Smooth muscle cell (in vitro differentiated cells): ENCODE measurements at regions not wholly inside any gene's neighbourhood (a gene's known extent, or its start where the extent isn't known, plus 50 kb on each side); places are given as distances from the start of the nearest gene placed in this dataset.

ENCODE experiments used
- DNase-seq: peaks from one replicate; lab custom pipeline; 2025; ENCODE audit not compliant: unreplicated experiment; lab: John Stamatoyannopoulos, UW
- H2AFZ ChIP-seq: fragments of 200-600 bp; sonication (generic); 2 replicates; pipeline ENCODE4 v1.6.0; 2016; ENCODE audit warnings: antibody characterized with exemption, low read depth, mild to moderate bottlenecking
- H3F3A ChIP-seq: fragments of 200-600 bp; sonication (generic); 2 replicates; pipeline ENCODE4 v1.6.0; 2017; ENCODE audit warnings: antibody characterized with exemption, low read depth
- H3K27ac ChIP-seq: fragments of 200-600 bp; sonication (generic); 2 replicates; pipeline ENCODE4 v1.5.1; 2016; ENCODE audit warnings: low read depth, mild to moderate bottlenecking
- H3K27me3 ChIP-seq: fragments of 200-600 bp; sonication (generic); 2 replicates; pipeline ENCODE4 v1.6.1; 2016; ENCODE audit warnings: low read depth, mild to moderate bottlenecking
- H3K36me3 ChIP-seq: fragments of 200-600 bp; sonication (generic); 2 replicates; pipeline ENCODE4 v1.5.1; 2016; ENCODE audit warnings: low read depth
- H3K4me1 ChIP-seq: fragments of 200-600 bp; sonication (generic); 2 replicates; pipeline ENCODE4 v1.5.1; 2016; ENCODE audit warnings: low read depth
- H3K4me2 ChIP-seq: fragments of 200-600 bp; sonication (generic); 2 replicates; pipeline ENCODE4 v1.6.0; 2016; ENCODE audit warnings: mild to moderate bottlenecking
- H3K4me3 ChIP-seq: fragments of 200-600 bp; sonication (generic); 2 replicates; pipeline ENCODE4 v1.5.1; 2016; ENCODE audit warnings: mild to moderate bottlenecking
- H3K79me2 ChIP-seq: fragments of 200-600 bp; sonication (generic); 2 replicates; pipeline ENCODE4 v1.6.0; 2016; ENCODE audit warnings: low read depth, mild to moderate bottlenecking
- H3K9ac ChIP-seq: fragments of 200-600 bp; sonication (generic); 2 replicates; pipeline ENCODE4 v1.6.0; 2016; ENCODE audit warnings: low read depth
- H3K9me3 ChIP-seq: fragments of 200-600 bp; sonication (generic); replicated peaks from 2 replicates; pipeline ENCODE4 v1.5.1; 2016; ENCODE audit warnings: low read depth
- H4K20me1 ChIP-seq: fragments of 200-600 bp; sonication (generic); 2 replicates; pipeline ENCODE4 v1.6.0; 2016; ENCODE audit warnings: low read depth
- WGBS: methylation state at CpG from one replicate; pipeline ENCODE4 v1.1.7; 2016; ENCODE audit warnings: low lambda C conversion rate; 5-methylcytosine and 5-hydroxymethylcytosine counted together
- TF ChIP-seq, protein P1 (sequence below): fragments of 200-600 bp; sonication (generic); IDR thresholded peaks from 2 replicates; pipeline ENCODE4 v1.5.1; 2017; ENCODE audit warnings: borderline replicate concordance, mild to moderate bottlenecking, antibody characterized with exemption; ENCODE audit not compliant: insufficient read depth, poor library complexity, severe bottlenecking

DNA sequence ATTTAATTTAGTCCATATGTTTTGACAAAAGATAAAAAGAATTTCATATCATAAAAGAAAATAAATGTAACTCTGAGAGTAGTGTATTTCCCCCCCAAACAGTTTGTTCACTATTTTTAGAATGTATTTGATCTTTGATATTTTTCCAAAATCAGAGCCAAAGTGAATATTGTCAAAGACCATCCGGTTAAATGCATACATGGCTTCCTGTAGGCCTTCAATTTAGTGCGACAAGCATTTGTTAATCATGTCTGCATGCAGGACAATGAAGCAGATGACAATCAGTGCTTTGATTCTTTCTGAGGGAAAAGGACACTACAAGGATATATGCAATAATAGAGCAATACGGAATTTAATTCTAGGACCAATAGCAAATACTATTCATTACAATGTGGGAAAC, 79.8 kb downstream of the ACTBL2 start:
- H3K27ac ChIP-seq: no peak overlapping the region
- no peak for DNase-seq
- 82% methylated on average over 3 of the region's 3 CpGs for WGBS
- H3K4me3 ChIP-seq: no peak overlapping the region
- no peak overlapping the region for H3K4me2 ChIP-seq
- no peaks in the 10 kb centered on the region for H3K9me3 ChIP-seq
- TF ChIP-seq, protein P1, sequence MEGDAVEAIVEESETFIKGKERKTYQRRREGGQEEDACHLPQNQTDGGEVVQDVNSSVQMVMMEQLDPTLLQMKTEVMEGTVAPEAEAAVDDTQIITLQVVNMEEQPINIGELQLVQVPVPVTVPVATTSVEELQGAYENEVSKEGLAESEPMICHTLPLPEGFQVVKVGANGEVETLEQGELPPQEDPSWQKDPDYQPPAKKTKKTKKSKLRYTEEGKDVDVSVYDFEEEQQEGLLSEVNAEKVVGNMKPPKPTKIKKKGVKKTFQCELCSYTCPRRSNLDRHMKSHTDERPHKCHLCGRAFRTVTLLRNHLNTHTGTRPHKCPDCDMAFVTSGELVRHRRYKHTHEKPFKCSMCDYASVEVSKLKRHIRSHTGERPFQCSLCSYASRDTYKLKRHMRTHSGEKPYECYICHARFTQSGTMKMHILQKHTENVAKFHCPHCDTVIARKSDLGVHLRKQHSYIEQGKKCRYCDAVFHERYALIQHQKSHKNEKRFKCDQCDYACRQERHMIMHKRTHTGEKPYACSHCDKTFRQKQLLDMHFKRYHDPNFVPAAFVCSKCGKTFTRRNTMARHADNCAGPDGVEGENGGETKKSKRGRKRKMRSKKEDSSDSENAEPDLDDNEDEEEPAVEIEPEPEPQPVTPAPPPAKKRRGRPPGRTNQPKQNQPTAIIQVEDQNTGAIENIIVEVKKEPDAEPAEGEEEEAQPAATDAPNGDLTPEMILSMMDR: no peak
- no peaks in the 10 kb centered on the region for H3K27me3 ChIP-seq
- no peaks in the 10 kb centered on the region for H3K4me1 ChIP-seq
- H3K79me2 ChIP-seq: no peaks in the 10 kb centered on the region
- no peaks in the 10 kb centered on the region for H4K20me1 ChIP-seq
- H3K36me3 ChIP-seq: no peaks in the 10 kb centered on the region
- no peak overlapping the region for H2AFZ ChIP-seq
- no peaks in the 10 kb centered on the region for H3F3A ChIP-seq
- H3K9ac ChIP-seq: no peak overlapping the region

DNA sequence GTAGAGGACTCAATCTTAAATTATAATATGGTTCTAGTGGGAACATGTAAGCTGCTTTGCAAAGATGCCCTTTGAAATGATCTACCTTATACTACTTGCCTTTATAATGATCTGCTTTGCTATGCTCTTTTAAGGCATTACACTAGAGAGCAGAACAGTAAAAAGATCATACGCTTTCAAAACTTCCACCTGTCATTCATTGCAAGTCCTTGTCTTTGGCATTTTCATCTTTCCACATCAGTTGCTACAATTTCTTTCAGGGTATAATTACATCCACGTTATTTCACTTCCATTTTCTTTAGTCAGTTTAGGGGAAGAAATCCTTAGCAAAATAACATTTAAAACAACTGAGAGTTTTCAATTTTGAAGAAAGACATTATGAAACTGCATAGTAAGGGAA, 80.3 kb downstream of the ACTBL2 start:
- Histone ChIP-seq H3K4me3 (no peak overlapping the region), H3K27ac (no peak overlapping the region), H3K4me1 (no peaks in the 10 kb centered on the region), H3K4me2 (no peak overlapping the region), H3K36me3 (no peaks in the 10 kb centered on the region), H2AFZ (no peak overlapping the region), H3K27me3 (no peaks in the 10 kb centered on the region), H3K79me2 (no peaks in the 10 kb centered on the region), H3K9me3 (no peaks in the 10 kb centered on the region), H4K20me1 (no peaks in the 10 kb centered on the region), H3K9ac (no peak overlapping the region), H3F3A (no peaks in the 10 kb centered on the region)
- TF ChIP-seq, protein P1: no peak
- 93% methylated on average over 2 of the region's 2 CpGs for WGBS
- no peak for DNase-seq

DNA sequence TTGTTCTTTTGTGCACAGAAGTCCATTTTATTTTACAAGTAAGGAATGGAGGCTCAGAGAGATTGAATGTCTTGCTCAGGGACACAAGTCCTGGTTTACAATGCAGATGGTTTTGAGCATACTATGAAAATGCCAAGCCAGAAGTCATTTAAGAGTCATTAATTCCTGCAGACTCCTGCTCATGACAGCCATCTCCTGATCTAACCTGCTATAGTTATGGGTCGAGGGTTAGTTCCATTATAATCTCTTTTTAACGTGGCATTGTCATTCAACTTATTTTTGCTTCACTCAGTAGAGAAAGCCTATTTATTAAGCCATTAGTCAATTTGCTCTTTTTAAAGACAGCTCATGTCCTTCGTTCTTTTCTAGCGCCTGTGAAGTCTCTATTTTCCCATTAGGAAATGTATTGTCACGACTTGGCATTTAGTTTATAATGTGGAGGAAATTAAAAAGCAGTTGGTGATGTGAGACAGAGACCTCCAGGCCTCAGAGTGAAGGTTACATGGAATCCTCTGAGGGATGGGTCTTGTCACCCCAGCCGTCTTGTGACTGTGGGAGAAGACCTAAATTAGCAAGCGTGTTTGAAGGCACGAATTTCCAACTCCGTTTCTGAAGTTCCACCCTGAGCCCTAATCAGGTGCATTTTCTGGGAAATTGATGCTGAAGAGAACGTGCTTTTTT, 84.1 kb downstream of the ACTBL2 start:
- H3K9ac ChIP-seq: no peak overlapping the region
- TF ChIP-seq, protein P1: no peak
- H3K79me2 ChIP-seq: no peaks in the 10 kb centered on the region
- 92% methylated on average over 10 of the region's 10 CpGs for WGBS
- no peaks in the 10 kb centered on the region for H3K27me3 ChIP-seq
- H3K9me3 ChIP-seq: no peaks in the 10 kb centered on the region
- H4K20me1 ChIP-seq: no peaks in the 10 kb centered on the region
- DNase-seq: no peak
- no peaks in the 10 kb centered on the region for H3K4me1 ChIP-seq
- no peaks in the 10 kb centered on the region for H3F3A ChIP-seq
- H3K4me3 ChIP-seq: no peak overlapping the region
- no peak overlapping the region for H3K27ac ChIP-seq
- no peak overlapping the region for H2AFZ ChIP-seq
- no peaks in the 10 kb centered on the region for H3K36me3 ChIP-seq
- H3K4me2 ChIP-seq: no peak overlapping the region

DNA sequence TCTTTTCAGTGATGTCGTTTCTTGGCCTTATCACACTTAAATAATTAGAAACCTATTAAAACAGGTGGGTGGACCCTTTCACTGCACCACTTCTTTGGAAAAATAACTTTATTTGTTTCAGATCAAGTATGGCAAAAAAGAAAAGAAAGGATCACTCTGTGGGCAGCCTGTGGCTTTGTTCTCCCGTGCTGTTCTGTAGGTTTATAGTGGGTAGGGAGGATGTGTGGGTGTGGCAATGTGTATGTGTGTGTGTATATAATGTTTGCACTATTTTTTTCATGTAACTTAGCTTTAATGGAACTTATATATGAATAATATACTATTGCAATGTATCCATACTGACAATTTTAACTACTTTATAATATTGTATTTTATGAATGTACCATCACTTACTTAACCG, 85.9 kb downstream of the ACTBL2 start:
- no peak overlapping the region for H3K4me3 ChIP-seq
- H3K27ac ChIP-seq: no peak overlapping the region
- H3K36me3 ChIP-seq: no peaks in the 10 kb centered on the region
- no peak for DNase-seq
- H3K9me3 ChIP-seq: no peaks in the 10 kb centered on the region
- H3F3A ChIP-seq: no peaks in the 10 kb centered on the region
- no peaks in the 10 kb centered on the region for H3K27me3 ChIP-seq
- no peak overlapping the region for H3K4me2 ChIP-seq
- H3K9ac ChIP-seq: no peak overlapping the region
- no peaks in the 10 kb centered on the region for H3K79me2 ChIP-seq
- H2AFZ ChIP-seq: no peak overlapping the region
- no peaks in the 10 kb centered on the region for H3K4me1 ChIP-seq
- no peaks in the 10 kb centered on the region for H4K20me1 ChIP-seq
- 78% methylated on average over 3 of the region's 3 CpGs for WGBS
- TF ChIP-seq, protein P1: no peak
